Activated naive CD4-positive, alpha-beta T cell treated with Interleukin-2 at 50 U/mL for 16 hours (primary cell): ENCODE measurements at regions not wholly inside any gene's neighbourhood (a gene's known extent, or its start where the extent isn't known, plus 50 kb on each side); places are given as distances from the start of the nearest gene placed in this dataset.
"Not testable (repeated sequence)": the region's sequence is repeated elsewhere in the genome, so short reads cannot be mapped to it uniquely, and the experiment has no call there.

Experiments used
- DNase-seq: peaks from one replicate; pipeline ENCODE4 v3.0.0-alpha.2; 2020

DNA sequence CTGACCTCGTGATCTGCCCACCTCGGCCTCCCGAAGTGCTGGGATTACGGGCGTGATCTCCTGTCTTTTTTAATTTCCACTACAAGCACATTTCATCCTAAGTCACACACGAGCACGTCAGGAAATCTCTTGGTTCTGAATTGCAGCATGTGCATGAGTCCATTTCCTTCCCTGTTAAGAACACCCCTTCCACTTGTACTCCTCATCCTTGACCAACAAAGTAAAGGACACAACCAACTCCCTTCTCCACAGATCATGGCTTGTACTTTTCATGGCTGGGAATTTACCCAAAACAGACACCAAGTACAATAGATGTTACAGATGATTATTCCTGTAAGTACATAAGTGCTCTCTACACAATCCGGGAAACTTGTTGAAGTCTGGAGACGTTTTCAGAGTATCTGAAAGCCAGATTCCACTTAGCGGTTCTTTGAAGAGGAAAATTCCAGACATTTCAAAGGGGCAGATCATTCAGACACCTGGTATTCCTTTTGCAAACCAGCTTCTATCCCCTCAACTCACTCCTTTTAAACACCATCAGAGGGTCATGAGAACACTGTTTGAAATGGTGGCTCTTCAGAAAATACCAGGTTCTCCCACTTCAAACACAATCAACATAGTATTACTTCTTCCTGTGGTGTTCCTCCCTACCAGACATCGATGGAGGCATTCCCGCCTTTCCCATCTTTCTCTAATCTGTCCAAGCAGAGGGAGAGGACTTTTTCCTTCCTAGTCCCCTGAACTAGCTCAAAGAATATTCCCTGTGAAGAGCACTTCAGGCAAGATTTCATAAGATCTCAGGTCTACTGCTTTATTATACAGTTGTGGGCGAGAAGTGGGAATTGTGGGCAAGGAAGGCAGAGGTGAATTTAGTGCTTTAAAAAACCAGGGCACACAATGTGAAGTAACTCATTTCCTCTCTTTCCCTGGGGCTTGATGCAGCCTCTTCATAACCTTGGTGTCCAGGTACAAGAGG, 80.1 kb upstream of the TSC22D2 start:
- no peak for DNase-seq

DNA sequence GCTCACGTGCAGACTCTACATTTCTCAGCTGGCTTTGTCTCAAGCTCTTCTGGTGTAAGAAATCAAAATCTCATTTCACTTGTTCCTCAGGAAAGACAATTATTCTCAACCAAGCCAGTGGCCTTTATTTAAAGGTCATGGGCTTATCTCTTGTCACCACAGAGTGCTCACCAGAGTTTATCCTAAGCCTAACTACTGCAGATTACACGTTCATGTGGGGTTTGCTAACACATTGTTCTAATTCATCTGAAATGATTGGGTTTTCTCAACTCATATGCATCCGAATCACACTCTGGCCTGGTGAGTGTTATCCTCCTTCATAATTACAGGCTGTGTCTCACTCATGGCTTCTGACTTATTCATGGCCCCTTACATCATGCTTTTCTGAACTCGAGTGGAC, 83.3 kb upstream of the TSC22D2 start:
- no peak for DNase-seq

DNA sequence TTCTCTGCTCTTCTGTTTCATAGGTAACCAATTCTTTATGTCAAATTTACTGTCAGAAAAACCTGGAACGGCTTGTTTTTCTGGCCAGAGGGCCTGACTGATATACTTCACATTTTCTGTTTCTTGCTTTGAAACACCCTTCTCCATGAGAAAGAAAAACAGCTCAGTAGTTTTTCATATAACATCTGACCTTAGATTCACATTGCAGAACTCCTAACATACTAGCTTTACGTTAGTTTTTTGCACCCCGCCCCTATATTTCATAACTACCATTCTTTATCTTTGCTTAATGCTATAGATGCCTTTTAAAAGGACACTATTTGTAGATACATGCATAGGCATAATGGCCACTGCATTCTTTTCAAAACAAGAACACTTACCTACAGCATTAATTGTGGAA, 83.9 kb upstream of the TSC22D2 start:
- no peak for DNase-seq

DNA sequence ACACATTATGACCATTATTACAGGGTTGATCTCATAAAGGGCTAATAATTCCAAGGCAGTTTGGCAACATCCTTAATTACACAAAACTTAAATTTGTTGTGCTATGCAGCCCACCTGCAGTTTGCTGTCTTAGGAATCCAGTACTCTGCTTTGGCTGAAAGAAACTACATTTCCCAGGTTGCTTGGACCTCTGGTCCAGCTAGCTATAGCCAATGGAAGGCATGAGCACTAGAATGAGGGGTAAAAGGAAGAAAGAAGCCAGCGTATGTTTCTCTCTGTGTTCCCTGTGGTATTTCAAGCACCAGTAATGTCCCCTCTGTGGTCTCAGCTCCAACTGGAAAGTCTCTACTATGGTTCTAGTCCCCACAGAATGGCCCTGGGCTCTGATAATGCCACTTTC, 84.3 kb upstream of the TSC22D2 start:
- no peak for DNase-seq

DNA sequence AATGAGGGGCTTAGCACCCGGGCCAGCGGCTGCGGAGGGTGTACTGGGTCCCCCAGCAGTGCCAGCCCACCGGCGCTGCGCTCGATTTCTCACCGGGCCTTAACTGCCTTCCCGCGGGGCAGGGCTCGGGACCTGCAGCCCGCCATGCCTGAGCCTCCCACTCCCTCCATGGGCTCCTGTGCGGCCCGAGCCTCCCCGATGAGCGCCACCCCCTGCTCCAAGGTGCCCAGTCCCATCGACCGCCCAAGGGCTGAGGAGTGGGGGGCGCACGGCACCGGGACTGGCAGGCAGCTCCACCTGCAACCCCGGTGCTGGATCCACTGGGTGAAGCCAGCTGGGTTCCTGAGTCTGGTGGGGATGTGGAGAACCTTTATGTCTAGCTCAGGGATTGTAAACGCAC, 85.0 kb upstream of the TSC22D2 start:
- not testable (repeated sequence) for DNase-seq

DNA sequence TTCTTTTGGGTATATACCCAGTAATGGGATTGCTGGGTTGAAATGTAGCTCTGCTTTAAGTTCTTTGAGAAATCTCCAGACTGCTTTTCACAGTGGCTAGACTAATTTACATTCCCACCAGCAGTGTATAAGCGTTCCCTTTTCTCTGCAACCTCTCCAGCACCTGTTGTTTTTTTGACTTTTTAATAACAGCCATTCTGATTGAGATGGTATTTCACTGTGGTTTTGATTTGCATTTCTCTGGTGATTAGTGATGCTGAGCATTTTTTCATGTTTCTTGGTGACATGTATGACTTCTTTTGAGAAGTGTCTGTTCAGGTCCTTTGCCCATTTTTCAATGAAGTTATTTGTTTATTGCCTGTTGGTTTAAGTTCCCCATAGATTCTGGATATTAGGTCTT, 87.1 kb upstream of the TSC22D2 start:
- not testable (repeated sequence) for DNase-seq

DNA sequence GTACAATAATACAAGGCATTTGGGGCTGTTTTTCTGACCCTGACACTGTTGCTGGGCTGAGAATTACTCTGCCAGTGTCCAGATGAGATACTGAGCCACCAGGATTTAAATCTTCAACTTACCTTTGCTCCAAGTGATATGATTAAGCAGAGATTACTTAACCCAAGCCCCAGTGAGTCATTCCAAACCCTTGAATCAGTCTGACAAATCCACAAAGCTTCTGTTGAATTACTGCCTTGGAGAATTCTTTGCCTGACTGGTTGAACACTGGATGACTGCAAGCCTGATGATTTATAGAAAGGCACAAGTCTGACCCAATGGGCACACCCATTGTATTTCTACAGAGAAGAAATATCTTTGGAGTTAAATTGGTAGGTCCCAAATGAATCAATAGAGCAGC, 88.2 kb upstream of the TSC22D2 start:
- DNase-seq, result no peak

DNA sequence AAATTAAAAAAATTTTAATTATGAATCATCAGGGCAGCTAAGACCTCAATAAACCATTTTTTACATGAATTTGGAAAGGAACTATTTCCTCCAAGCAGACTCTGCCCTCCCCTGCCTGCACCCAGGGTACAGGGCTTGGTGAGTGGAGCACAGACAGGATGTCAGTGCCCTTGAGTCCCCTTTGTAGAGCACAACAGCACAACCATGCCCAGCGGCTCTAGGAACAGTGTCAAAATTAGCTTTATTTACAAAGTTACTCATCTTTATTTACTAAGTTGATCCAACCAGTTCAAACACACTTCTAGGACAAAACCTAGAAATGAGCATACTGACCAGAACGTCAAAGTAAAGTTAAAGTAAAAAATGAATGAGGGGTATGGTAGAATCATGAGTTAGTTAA, 90.6 kb upstream of the TSC22D2 start:
- DNase-seq, result no peak

DNA sequence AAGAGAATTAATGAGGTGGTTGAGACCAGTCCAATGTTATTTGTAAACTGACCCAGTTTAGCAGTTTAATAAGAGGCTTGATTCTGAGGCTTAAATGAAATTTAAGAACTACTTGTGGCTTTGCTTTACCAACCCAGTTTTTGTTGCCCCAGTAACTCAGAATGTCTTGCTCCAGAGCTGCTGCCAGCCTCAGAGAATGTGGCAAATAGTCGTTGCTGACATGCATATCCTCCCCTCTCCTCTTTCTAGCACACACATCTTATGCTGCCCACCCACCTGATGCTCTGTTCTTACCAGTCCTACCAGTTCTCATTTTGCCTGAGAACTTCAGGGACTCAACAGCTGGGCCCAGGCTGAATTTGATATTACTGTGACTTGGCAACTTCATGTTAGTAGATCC, 92.4 kb upstream of the TSC22D2 start:
- no peak for DNase-seq

DNA sequence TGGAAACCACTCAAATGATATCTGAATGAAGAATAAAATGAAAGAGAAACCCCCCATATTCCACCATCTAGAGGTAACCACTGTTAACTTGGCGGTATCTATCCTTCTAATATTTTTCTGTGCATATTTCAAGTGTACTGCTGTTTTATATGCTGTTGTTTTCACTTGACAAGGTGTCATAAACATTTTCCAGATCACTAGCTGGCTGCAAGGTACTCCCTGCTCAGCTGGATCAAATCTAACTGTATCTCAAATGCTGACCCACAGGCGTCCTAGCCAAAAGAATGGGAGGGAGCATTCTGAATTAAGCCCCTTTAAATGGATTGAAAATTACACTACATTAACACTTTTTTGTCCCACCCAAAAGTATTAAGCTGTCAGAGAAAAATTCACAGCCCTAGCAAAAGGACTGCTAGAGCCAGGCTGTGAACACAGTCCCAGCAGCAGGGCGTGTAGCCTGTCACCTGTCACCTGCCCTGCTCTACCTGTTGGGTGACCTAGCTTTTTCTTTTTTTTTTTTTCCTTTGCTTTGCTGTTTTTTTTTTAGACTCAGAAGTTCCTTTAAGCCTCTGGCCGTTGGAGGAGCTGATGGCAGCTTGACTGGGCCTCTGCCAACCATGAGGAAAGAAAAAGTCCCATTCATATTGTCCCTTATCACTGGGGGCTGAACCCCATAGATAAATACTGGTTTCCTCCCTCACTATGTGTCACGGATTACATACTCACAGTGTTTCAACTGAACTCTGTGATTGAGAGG, 93.7 kb upstream of the TSC22D2 start:
- no peak for DNase-seq

DNA sequence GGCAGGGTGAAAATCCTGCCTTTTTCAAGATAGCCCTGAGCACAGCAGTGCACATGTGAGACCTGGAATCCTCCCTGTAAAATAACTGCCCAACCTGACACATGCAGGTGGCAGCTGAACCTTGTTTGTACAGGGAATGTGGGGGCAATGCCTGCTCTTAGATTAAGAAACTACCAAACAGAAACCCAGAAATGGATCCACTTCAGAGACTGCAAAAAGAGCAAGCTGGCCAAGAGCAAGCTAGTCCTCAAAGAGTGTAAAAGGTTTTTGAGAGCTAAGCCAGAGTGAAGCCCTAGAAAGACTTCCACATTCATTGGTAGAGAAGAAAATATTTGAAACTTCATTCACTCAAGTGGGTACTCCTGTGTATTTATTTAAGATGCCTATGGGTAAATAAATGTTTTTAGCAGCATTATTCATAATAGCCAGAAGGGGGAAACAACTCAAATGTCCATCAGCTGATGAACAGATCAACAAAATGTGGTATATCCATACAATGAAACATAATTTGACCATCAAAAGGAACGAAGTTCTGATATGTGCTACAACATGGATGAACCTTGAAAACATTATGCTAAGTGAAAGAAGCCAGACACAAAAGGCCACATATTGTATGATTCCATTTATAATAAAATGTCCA, 96.0 kb upstream of the TSC22D2 start:
- no peak for DNase-seq

DNA sequence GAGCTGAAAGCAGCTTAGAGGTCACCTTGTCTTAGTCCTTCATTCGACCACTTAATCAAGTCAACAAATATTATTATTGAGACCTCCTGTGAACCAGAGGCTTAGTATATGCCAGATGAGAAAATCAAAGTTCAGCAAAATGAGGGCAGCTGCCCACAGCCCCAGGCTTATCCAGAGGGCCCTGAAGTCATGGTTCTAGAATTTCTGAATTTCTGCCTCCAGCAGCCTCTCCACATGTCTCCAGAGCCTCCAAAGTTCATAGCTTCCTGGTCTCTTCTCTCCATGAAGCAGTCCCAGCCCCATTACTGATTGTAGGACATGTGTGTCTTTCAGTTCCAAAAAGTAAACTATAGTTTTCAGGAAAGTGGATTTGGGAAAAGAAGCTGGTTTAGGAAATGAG, 96.9 kb upstream of the TSC22D2 start:
- DNase-seq, result no peak

DNA sequence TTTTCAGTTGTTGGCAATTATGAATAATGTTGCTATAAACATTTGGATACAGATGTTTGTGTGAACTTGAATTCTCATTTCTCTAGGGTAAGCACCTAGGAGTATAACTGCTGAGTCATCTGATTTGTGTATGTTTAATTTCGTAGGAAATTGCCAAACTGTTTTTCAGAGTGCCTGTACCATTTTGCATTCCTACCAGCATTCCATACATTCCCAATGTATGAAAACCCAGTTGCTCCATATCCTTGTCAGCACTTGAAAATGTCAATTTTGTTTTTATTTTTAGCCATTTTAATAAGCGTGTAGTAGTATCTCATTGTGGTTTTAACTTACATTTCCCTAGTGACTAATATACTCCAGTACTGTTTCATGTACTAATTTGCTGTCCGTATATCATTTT, 98.5 kb upstream of the TSC22D2 start:
- DNase-seq, result no peak

DNA sequence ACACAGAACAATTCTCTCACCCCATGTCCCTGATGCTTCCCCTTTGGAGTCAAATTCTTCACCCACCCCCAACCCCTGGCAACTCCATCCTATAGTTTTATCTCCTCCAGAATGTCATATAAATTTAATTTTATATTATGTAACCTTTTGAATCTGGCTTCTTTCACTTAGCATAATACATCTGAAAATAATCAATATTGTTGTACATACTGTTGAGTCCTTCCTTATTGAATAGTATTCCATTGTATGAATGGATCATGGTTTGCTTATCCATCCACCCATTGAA, 98.9 kb upstream of the TSC22D2 start:
- DNase-seq, result no peak

DNA sequence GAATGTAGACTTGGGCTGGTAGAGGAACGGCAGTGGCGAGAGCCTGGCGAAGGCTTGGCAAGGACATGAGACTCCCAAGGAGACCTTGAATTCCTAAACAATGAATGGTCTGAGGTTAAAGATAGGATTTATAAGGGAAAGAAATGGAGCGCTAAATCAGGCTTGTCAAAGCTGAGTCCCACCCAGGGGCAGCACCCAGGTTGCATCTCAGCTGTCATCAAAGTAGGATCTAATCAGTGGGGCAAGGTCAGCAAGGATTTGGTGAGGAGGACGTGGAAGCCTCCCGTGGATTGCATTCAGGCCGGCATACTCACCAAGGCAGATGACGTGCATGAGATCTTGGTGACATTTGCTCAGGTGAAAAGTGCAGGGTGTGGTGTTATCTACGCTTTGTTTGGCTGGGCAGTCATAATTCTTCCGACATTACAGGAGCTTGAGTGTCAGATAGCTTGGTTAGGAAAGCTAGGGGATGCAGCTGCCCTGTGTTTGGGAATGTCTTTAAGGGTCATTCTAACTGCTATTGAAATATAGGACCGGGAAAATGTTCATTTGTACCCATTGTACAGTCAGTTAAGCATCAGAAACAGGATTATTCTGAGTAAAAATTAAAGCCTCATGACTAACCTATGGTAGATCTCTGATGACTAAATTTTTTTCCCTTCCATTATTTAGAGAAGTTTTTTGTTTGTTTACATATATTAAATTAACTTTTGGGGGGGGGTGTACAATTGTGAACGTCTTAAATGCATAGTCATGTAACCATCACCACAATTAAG, 99.4 kb upstream of the TSC22D2 start:
- no peak for DNase-seq

DNA sequence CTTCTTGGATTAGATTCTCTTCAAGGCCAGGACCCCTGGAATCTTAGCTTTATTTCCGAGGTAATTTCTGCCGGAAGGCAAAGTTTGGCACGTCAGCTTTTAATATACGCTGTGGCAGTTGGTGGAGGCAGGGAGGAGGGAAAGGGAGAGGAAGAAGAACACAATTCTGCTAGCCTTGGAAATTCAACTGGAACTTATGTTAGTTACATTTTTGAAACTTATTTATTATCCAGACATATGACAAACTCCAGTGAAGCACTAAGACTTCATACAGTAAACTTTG, 100.1 kb upstream of the TSC22D2 start:
- no peak for DNase-seq

DNA sequence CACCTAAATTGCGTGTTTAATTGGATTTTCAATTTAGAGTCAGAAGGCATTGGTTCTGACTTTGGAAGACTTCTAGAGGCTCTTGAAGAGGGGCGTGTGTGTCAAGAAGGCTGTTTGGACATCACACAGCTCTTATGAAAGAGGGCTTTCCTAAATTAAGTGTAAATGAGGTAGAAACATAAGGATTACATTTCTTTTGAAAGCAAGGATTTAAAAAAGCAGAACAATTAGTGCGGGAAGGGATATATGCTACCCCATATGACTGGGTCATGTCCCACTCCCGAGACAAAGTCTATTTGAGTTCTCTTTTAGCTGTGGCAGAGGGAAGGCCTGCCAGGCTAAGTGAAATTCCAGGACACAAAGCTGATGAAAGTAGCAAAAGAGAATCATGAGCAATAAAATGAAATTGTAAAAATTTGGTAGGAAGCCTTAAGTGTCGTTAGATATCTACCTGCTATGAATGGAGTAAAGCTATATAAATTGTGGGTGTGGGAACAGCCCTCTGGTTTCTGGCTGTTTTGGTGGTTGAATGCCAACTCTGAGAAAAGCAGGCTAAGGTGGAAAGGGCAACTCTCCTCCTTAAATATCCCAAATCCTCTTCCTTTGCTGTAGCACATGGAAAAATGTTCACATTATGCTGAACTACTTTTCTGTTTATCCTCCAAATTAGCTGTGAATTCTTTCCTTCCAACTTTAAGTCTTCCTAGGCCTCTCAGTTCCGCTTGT, 100.6 kb upstream of the TSC22D2 start:
- no peak for DNase-seq

DNA sequence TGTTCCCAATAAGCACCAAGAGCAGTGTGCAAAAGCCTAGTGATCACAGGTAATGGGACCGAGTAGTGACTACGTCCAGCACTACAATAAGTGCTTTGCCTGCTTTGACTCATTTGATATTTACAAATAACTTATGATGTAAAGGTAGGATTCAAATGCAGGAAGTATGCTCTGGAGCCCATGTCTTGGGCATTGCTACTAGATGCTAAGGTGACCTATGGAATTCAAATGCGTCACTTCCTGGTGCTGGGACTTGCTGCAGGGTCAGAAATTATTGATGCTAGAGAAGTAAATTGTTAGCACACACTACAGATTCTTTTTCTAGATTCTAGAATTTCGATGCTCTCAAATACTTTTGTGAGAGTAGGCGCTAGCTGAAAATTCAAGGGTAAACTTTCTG, 101.2 kb upstream of the TSC22D2 start:
- no peak for DNase-seq

DNA sequence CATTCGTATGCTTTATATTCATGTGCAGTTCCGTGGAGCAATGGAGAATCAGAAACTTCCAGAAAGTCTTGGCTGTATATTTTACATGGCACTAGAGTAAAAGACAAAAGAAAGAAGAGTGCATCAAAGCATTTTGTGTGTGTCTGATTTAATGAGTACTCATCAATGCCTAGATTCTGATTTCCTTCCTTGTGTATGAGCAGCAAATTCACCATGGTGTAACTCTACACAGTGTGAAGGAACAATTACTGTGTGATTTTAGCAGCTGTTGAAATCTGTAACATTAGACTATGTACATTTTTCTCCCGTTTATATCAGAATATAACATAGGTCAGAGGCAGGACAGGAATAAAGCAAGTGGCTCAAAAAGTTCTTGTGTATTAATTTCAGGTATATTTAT, 102.0 kb upstream of the TSC22D2 start:
- no peak for DNase-seq

DNA sequence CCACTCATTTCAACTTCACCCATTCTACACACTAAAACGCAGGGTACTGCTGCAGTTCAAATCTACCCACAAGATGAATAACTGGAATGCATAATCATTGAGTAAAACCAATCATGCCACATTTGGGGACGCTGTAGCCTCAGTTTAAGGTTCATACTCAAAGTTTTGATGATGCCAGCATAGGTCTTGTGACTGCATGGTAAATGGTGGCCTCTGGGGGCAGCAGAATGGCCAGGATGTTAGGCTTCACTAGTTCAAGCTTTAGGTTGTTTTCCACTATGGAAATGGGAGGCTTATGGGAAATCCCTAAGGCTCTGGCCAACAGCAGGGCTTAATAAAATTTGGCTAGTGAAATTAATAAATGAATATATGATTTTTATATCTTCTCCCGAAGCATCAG, 104.3 kb upstream of the TSC22D2 start:
- no peak for DNase-seq

DNA sequence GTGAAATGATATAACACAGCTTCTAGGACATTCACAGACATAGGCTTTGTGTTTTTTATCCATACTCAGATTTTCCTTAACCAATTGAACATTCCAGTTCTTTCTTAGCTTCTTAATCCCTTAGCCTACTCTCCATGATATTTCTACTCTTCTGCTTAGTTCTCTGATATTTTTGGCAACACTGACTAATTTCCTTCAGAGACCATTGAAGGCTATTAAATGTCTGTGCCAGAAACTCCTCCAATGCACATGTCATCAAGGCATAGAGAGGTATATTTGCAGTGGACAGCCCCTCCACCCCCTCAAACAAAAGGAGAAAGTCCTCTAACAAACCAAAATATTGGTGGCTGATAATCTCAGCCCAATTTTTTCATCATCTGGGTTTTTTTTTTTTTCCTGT, 105.9 kb upstream of the TSC22D2 start:
- DNase-seq, result no peak

DNA sequence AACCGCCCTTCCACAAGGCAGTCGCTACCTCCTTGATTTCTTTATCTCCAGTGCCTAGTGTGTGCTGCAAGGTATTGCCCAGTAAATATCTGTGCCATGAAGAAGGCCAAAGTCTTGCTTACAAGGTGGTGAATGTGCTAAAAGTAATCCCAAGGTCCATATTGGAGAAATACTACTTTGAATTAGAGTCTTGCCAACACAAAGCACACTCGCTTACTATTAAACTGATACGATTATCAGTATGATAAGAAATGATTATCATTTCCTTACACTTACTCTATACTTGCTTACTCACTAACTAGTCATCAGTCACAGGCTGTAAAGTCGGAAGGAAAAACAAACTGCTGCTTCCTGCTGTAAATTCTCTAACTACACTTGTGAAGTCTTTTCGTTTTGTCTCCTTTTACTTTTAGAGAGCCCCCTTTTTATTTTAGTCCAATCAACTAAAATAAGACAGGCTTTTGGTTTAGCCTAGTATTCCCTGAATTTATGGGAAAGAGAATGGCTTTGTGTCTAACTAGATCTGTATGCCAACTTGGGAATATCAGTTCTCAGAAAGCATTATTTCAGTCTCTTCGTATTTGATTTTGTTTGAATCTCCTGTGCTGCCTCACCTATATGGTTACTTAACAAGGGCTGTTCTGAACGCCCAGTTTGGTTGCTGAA, 107.1 kb upstream of the TSC22D2 start:
- no peak for DNase-seq
